HG03354 (cell line): ENCODE measurements at regions not wholly inside any gene's neighbourhood (a gene's known extent, or its start where the extent isn't known, plus 50 kb on each side); places are given as distances from the start of the nearest gene placed in this dataset.
"Not testable (repeated sequence)": the region's sequence is repeated elsewhere in the genome, so short reads cannot be mapped to it uniquely, and the experiment has no call there.

Experiments
- ATAC-seq: cut with Tn5 transposase; IDR thresholded peaks from one replicate; pipeline ENCODE4 v1.9.1; 2021; ENCODE audit warnings: mild to moderate bottlenecking; ENCODE audit not compliant: unreplicated experiment, poor library complexity, severe bottlenecking

- ATAC-seq = no peak
These were observed 367.9 kb downstream of the TFEC start for GRCh38 chr7:115662676-115663075.

- ATAC-seq = no peak
These were observed 368.4 kb downstream of the TFEC start for GRCh38 chr7:115662120-115662519.

- no peak for ATAC-seq
These were observed 372.3 kb downstream of the TFEC start for GRCh38 chr7:115658223-115658622.

GRCh38 chr7:115654384-115655214, 376.0 kb downstream of the TFEC start:
- ATAC-seq = peak; percentile 75

GRCh38 chr7:115649429-115649828, 381.1 kb downstream of the TFEC start:
- no peak for ATAC-seq

- ATAC-seq = no peak
These were observed 382.9 kb downstream of the TFEC start for GRCh38 chr7:115647712-115648111.

GRCh38 chr7:115642194-115642593, 388.4 kb downstream of the TFEC start:
- no peak for ATAC-seq

GRCh38 chr7:115638853-115639252, 391.7 kb downstream of the TFEC start:
- ATAC-seq = no peak

GRCh38 chr7:115637128-115637527, 393.4 kb downstream of the TFEC start:
- ATAC-seq = no peak

GRCh38 chr7:115635876-115636275, 394.7 kb downstream of the TFEC start:
- no peak for ATAC-seq

GRCh38 chr7:115635376-115635775, 395.2 kb downstream of the TFEC start:
- no peak for ATAC-seq

GRCh38 chr7:115634633-115635032, 395.9 kb downstream of the TFEC start:
- no peak for ATAC-seq

GRCh38 chr7:115632636-115633035, 397.9 kb downstream of the TFEC start:
- no peak for ATAC-seq

GRCh38 chr7:115631782-115632181, 398.8 kb downstream of the TFEC start:
- no peak for ATAC-seq

GRCh38 chr7:115630049-115630448, 400.5 kb downstream of the TFEC start:
- no peak for ATAC-seq

GRCh38 chr7:115618676-115619075, 411.9 kb downstream of the TFEC start:
- ATAC-seq = no peak

GRCh38 chr7:115613836-115614235, 416.7 kb downstream of the TFEC start:
- ATAC-seq = no peak

GRCh38 chr7:115603416-115603815, 427.1 kb downstream of the TFEC start:
- no peak for ATAC-seq

- no peak for ATAC-seq
These were observed 430.4 kb downstream of the TFEC start for GRCh38 chr7:115600207-115600606.

GRCh38 chr7:115599184-115599583, 431.4 kb downstream of the TFEC start:
- not testable (repeated sequence) for ATAC-seq

GRCh38 chr7:115597220-115597619, 433.3 kb downstream of the TFEC start:
- ATAC-seq = not testable (repeated sequence)

- no peak for ATAC-seq
These were observed 437.5 kb downstream of the TFEC start for GRCh38 chr7:115593111-115593510.
